C4-2B (cell line): ENCODE measurements at regions not wholly inside any gene's neighbourhood (a gene's known extent, or its start where the extent isn't known, plus 50 kb on each side); places are given as distances from the start of the nearest gene placed in this dataset.

Experiments
- H3K27ac ChIP-seq: fragments of 450-650 bp; 2 replicates; pipeline ENCODE4 v1.5.1; 2017
- ZFX ChIP-seq: fragments of 450-650 bp; IDR thresholded peaks from 2 replicates; pipeline ENCODE4 v1.6.1; 2017
- TF ChIP-seq, protein P1 (sequence below): fragments of 450-650 bp; conservative IDR thresholded peaks from 2 replicates; pipeline ENCODE4 v1.5.1; 2017; ENCODE audit warnings: mild to moderate bottlenecking

DNA sequence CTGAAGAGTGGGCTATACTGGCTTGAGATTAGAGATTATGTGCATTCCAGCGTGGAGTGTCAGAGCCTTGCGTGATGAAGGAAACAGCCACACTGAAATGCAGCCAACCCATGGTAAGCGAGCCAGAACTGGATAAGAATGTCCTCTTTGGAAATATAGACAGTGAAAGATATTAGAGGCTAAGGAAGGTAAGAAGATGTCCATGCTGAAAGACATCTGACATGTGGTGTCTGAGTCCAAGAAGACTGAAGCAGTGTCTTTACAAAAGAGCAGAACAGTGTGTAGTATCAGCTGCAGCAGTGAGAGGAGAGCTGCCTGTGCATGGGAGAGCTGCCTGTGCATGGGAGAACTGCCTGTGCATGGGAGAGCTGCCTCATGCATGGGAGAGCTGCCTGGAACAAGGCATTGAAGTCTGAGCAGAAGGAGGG, 672.2 kb downstream of the DIPK2A start:
- TF ChIP-seq, protein P1, sequence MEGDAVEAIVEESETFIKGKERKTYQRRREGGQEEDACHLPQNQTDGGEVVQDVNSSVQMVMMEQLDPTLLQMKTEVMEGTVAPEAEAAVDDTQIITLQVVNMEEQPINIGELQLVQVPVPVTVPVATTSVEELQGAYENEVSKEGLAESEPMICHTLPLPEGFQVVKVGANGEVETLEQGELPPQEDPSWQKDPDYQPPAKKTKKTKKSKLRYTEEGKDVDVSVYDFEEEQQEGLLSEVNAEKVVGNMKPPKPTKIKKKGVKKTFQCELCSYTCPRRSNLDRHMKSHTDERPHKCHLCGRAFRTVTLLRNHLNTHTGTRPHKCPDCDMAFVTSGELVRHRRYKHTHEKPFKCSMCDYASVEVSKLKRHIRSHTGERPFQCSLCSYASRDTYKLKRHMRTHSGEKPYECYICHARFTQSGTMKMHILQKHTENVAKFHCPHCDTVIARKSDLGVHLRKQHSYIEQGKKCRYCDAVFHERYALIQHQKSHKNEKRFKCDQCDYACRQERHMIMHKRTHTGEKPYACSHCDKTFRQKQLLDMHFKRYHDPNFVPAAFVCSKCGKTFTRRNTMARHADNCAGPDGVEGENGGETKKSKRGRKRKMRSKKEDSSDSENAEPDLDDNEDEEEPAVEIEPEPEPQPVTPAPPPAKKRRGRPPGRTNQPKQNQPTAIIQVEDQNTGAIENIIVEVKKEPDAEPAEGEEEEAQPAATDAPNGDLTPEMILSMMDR = no peak
- no peak for TF ChIP-seq ZFX

DNA sequence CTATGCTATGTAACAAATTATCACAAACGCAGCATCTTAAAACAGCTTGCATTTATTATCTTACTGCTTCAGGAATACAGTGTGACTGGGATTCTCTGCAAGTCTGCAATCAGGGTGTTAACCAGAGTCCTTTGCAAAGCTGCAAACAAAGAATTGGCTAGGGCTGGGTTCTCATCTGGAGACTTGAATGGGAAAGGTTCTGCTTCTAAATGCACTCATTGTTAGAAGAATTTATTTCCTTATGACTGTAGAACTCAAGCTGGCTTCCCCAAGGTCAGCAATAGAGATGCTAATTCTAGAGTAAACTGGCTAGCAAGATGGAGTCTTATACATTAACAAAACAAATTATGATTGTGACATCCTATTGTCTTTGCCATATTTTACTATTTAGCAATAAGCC, 673.7 kb downstream of the DIPK2A start:
- H3K27ac ChIP-seq = no peak overlapping the region
- TF ChIP-seq, protein P1 = no peak
- no peak for TF ChIP-seq ZFX

More for the DNA sequence above, 672.2 kb downstream of the DIPK2A start:
- no peak overlapping the region for H3K27ac ChIP-seq

DNA sequence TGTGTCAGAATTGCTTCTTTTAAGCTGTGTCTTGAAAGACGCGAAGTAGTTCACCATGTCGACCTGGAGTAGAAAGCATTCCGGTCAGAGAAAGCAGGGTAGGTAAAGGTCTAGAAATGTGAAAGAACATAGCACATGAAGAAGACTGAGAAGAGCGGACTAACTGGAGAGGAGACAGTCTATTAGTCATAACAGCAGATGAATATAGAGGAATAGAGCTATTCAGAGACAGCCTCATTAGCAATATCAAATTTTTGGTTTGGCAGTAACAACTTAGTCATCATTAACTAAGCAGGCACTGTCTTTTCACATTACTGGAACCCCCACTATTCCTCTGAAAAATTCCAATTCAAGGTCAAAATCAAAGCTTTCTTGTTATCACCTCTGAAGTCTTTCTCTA, 678.8 kb downstream of the DIPK2A start:
- no peak for TF ChIP-seq ZFX
- TF ChIP-seq, protein P1 = no peak
- no peak overlapping the region for H3K27ac ChIP-seq

DNA sequence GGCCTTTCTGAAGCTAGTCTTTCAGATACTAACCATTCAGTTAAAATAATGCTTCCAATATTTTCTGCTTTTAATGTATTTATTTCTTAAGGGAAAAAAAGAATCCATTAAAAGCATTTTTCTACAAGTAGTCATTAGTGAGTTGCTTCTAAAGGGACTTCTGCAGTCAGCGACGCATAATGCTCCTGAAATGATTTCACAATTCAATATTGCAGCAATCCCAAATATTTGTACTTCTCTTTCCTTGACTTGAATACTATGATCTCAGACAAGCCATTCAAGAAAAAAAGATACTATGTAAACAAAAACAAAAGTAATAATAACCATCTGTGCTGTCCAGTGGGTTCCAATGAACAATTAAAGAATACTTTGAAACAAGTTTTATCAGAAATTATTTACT, 681.0 kb downstream of the DIPK2A start:
- no peak overlapping the region for H3K27ac ChIP-seq
- no peak for TF ChIP-seq ZFX
- TF ChIP-seq, protein P1 = no peak

DNA sequence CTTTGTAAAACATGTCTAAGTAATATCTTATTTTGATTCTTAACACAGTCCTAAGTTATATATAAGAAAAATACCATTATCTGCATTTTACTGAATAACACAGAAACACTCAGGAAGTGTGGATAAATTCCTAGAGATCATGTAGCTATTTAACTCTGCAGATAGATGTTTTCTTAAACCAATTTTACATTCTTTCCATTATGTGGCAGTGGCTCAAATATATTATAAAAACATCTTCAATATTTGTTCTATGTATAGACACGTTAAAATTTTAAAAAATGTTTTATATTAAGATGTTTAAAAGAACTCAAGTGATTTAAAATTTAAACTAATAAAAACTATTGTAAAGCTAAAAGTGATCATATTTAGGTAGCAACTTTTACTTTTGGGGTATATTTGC, 683.8 kb downstream of the DIPK2A start:
- no peak overlapping the region for H3K27ac ChIP-seq
- TF ChIP-seq ZFX = no peak
- TF ChIP-seq, protein P1 = no peak

DNA sequence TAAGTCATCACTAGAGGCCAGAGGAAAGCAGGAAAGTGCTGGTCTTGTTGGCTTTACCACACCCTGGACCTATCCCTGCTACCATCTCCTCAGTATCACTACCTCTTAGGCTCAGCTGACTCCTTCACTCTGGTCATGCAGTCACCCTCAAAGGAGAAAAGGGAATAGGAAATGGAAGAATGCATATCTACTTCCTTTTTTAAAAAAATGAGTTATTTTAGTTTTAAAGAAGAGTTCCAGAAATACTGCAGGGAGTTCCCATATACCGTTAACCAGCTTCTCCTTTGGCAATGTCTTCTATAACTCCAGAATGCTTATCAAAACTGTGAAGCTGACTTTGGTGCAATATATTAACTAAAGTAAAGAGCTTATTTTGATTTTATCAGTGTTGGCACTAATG, 688.6 kb downstream of the DIPK2A start:
- TF ChIP-seq, protein P1 = no peak
- no peak for TF ChIP-seq ZFX
- H3K27ac ChIP-seq = no peak overlapping the region

DNA sequence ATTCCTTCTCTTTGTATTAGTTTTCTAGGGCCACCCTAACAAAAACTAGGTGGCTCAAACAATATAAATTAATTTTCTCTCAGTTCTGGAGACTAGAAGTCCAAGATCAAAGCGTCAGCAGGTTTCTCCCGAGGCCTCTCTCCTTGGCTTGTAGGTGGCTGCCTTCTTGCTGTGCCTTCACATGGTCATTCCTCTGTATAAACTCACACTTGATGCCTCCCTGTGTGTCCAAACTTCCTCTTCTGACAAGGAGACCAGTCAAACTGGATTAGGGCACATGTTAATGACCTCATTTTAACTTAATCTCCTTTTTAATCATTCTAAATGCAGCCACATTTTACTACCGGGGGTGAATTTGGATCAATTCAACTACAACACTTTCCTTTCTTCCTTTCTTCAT, 691.1 kb downstream of the DIPK2A start:
- TF ChIP-seq, protein P1 = no peak
- no peak for TF ChIP-seq ZFX
- H3K27ac ChIP-seq = no peak overlapping the region
